Naive thymus-derived CD4-positive, alpha-beta T cell (primary cell): ENCODE measurements at regions not wholly inside any gene's neighbourhood (a gene's known extent, or its start where the extent isn't known, plus 50 kb on each side); places are given as distances from the start of the nearest gene placed in this dataset.
A peak's percentile ranks its signal among the peaks of the same experiment; 100 is the strongest.
"Not testable (repeated sequence)": the region's sequence is repeated elsewhere in the genome, so short reads cannot be mapped to it uniquely, and the experiment has no call there.

Source experiments
- ATAC-seq: fragments of 150-1000 bp; cut with Tn5 transposase; 2 replicates; pipeline ENCODE4 v1.10.0; 2021; ENCODE audit warnings: mild to moderate bottlenecking, moderate library complexity
- CTCF ChIA-PET: fragments of 350-600 bp; sonication (Branson Sonifier 250); formaldehyde crosslinking; loops from one replicate; lab custom pipeline; 2021; ENCODE audit warnings: antibody characterized with exemption; lab: Charles Lee
- POLR2A ChIA-PET: fragments of 350-600 bp; sonication (Branson Sonifier 250); formaldehyde crosslinking; loops from one replicate; lab custom pipeline; 2021; ENCODE audit warnings: antibody characterized with exemption, inconsistent platforms; lab: Charles Lee
- DNase-seq, 9 donors: peaks; one replicate each; pipeline versions ENCODE4 v3.0.0 to v3.0.0-alpha.2; 2020 to 2022; ENCODE audit warnings: mixed read lengths in 1 of 9
- H3K27ac ChIP-seq: one replicate; pipeline ENCODE4 v1.7.0; 2013; ENCODE audit warnings: mild to moderate bottlenecking, low read depth, low read length, moderate library complexity
- H3K27me3 ChIP-seq, 2 donors: one replicate each; pipeline ENCODE4 v1.7.0; 2013; ENCODE audit warnings: low read length in 2 of 2, mild to moderate bottlenecking in 2 of 2, moderate library complexity in 2 of 2; ENCODE audit not compliant: control insufficient read depth in 2 of 2, insufficient read depth in 2 of 2
- H3K36me3 ChIP-seq, 3 experiments: 1 replicate in 2 of 3; 2 replicates in 1 of 3; pipeline ENCODE4 v1.7.0; 2013; ENCODE audit warnings: low read length in 3 of 3, mild to moderate bottlenecking in 3 of 3, moderate library complexity in 1 of 3; ENCODE audit not compliant: insufficient read depth in 3 of 3, control insufficient read depth in 2 of 3
- H3K4me1 ChIP-seq, 2 donors: one replicate each; pipeline ENCODE4 v1.7.0; 2013; ENCODE audit warnings: low read length in 2 of 2, mild to moderate bottlenecking in 2 of 2, moderate library complexity in 1 of 2; ENCODE audit not compliant: control insufficient read depth in 2 of 2, insufficient read depth in 2 of 2
- H3K4me3 ChIP-seq: 2 replicates; pipeline ENCODE4 v1.7.0; 2013; ENCODE audit warnings: mild to moderate bottlenecking, low read length
- H3K9me3 ChIP-seq, 3 experiments: 1 replicate in 2 of 3; 2 replicates in 1 of 3; pipeline ENCODE4 v1.7.0; 2013; ENCODE audit warnings: low read length in 3 of 3; ENCODE audit not compliant: control insufficient read depth in 2 of 3
- H3K27ac Mint-ChIP-seq, 9 donors: one replicate each; pipeline ENCODE4 v1.8.0; 2020 to 2022; ENCODE audit warnings: mixed read lengths in 9 of 9, mild to moderate bottlenecking in 8 of 9, moderate library complexity in 5 of 9, inconsistent platforms in 2 of 9
- H3K27me3 Mint-ChIP-seq, 5 donors: one replicate each; pipeline ENCODE4 v1.8.0; 2021 to 2022; ENCODE audit warnings: mixed read lengths in 5 of 5, mild to moderate bottlenecking in 1 of 5
- H3K36me3 Mint-ChIP-seq, 5 donors: one replicate each; pipeline ENCODE4 v1.8.0; 2020 to 2022; ENCODE audit warnings: mixed read lengths in 5 of 5, mild to moderate bottlenecking in 3 of 5, inconsistent platforms in 1 of 5
- H3K4me1 Mint-ChIP-seq, 7 donors: one replicate each; pipeline ENCODE4 v1.8.0; 2020 to 2022; ENCODE audit warnings: mixed read lengths in 7 of 7, mild to moderate bottlenecking in 3 of 7, inconsistent platforms in 1 of 7
- H3K4me3 Mint-ChIP-seq, 10 donors: one replicate each; pipeline ENCODE4 v1.8.0; 2020 to 2022; ENCODE audit warnings: mild to moderate bottlenecking in 10 of 10, mixed read lengths in 10 of 10, moderate library complexity in 6 of 10, inconsistent platforms in 2 of 10
- H3K9me3 Mint-ChIP-seq, 11 donors: one replicate each; pipeline ENCODE4 v1.8.0; 2020 to 2022; ENCODE audit warnings: mixed read lengths in 11 of 11, mild to moderate bottlenecking in 4 of 11, inconsistent platforms in 1 of 11, moderate library complexity in 1 of 11
- intact Hi-C, 2 donors: fragments of 100-400 bp; cut with micrococcal nuclease; formaldehyde crosslinking; loops; one replicate each; pipeline ENCODE4 v1.15.1; 2023

- CTCF ChIA-PET, H3K36me3 ChIP-seq, H3K9me3 Mint-ChIP-seq, H3K4me3 ChIP-seq, H3K27me3 ChIP-seq, H3K27ac ChIP-seq, POLR2A ChIA-PET, H3K27ac Mint-ChIP-seq, H3K4me1 ChIP-seq, H3K9me3 ChIP-seq, H3K36me3 Mint-ChIP-seq: not testable (repeated sequence)
- peak in 4 of 9 donors; percentile 25 to 44 (median 36) for DNase-seq
- peak overlapping the region in 1 of 10 donors; percentile 99 for H3K4me3 Mint-ChIP-seq
- peaks cover 18 to 39% (median 29%) of the 10 kb centered on the region in 7 donors for H3K4me1 Mint-ChIP-seq
- peak; percentile 51 for ATAC-seq
- peaks cover 0 to 61% (median 8%) of the 10 kb centered on the region in 5 donors for H3K27me3 Mint-ChIP-seq
- intact Hi-C loops = loop anchor here in 1 of 2 donors (5.0 kb wide), 1 partner anchor 113 kb away; the partner anchor contains the start of gene CRLF3
Observed at GRCh38 chr17:30709096-30709495, 115.4 kb downstream of the CRLF3 start.

GRCh38 chr17:30708241-30709078, 116.0 kb downstream of the CRLF3 start:
- CTCF ChIA-PET, H3K9me3 ChIP-seq, H3K27me3 ChIP-seq, H3K36me3 ChIP-seq, POLR2A ChIA-PET, H3K36me3 Mint-ChIP-seq, H3K9me3 Mint-ChIP-seq, H3K4me1 ChIP-seq: not testable (repeated sequence)
- Mint-ChIP-seq H3K4me3 (peak overlapping the region; percentile 94 to 99 (median 95)), H3K4me1 (peaks cover 18 to 39% (median 29%) of the 10 kb centered on the region in 7 donors), H3K27ac (peak overlapping the region; percentile 81 to 91 (median 85)), H3K27me3 (peaks cover 0 to 67% (median 9%) of the 10 kb centered on the region in 5 donors)
- H3K4me3 ChIP-seq = peak overlapping the region; percentile 81
- peak; percentile 86 for ATAC-seq
- DNase-seq = peak; percentile 54 to 76 (median 68)
- intact Hi-C loops = loop anchor here in 1 of 2 donors (5.0 kb wide), 1 partner anchor 114 kb away; the partner anchor contains the start of gene CRLF3
- peak overlapping the region; percentile 54 for H3K27ac ChIP-seq

- Mint-ChIP-seq H3K27me3 (peaks cover 0 to 67% (median 9%) of the 10 kb centered on the region in 5 donors), H3K4me3 (peak overlapping the region; percentile 94 to 99 (median 95)), H3K4me1 (peaks cover 18 to 39% (median 29%) of the 10 kb centered on the region in 7 donors), H3K27ac (peak overlapping the region; percentile 68 to 91 (median 84))
- peak overlapping the region; percentile 54 for H3K27ac ChIP-seq
- intact Hi-C loops = loop anchor here in 1 of 2 donors (5.0 kb wide), 1 partner anchor 115 kb away; the partner anchor contains the start of gene CRLF3
- peak overlapping the region; percentile 81 for H3K4me3 ChIP-seq
- H3K9me3 Mint-ChIP-seq, H3K9me3 ChIP-seq, CTCF ChIA-PET, H3K4me1 ChIP-seq, H3K36me3 Mint-ChIP-seq, H3K27me3 ChIP-seq, POLR2A ChIA-PET, H3K36me3 ChIP-seq, ATAC-seq: not testable (repeated sequence)
- DNase-seq = peak in 6 of 9 donors; percentile 37 to 65 (median 58)
Observed at GRCh38 chr17:30707724-30708240, 116.7 kb downstream of the CRLF3 start.

- DNase-seq, POLR2A ChIA-PET, H3K4me3 ChIP-seq, H3K4me1 ChIP-seq, ATAC-seq, H3K9me3 Mint-ChIP-seq, H3K27me3 ChIP-seq, H3K9me3 ChIP-seq, H3K36me3 ChIP-seq, H3K27ac ChIP-seq, CTCF ChIA-PET, H3K36me3 Mint-ChIP-seq: not testable (repeated sequence)
- intact Hi-C loops = loop anchor here in 1 of 2 donors (5.0 kb wide), 1 partner anchor 116 kb away; the partner anchor contains the start of gene CRLF3
- Mint-ChIP-seq H3K27me3 (peaks cover 0 to 66% (median 9%) of the 10 kb centered on the region in 5 donors), H3K27ac (peak overlapping the region in 1 of 9 donors; percentile 14), H3K4me1 (peaks cover 18 to 39% (median 29%) of the 10 kb centered on the region in 7 donors), H3K4me3 (peak overlapping the region; percentile 12 to 99 (median 95))
Observed at GRCh38 chr17:30706461-30707335, 117.8 kb downstream of the CRLF3 start.

- peak overlapping the region; percentile 20 to 99 (median 50) for H3K4me3 Mint-ChIP-seq
- H3K9me3 Mint-ChIP-seq, H3K27me3 ChIP-seq, H3K36me3 Mint-ChIP-seq, H3K27ac Mint-ChIP-seq, ATAC-seq, H3K4me1 ChIP-seq, H3K4me3 ChIP-seq, DNase-seq, H3K9me3 ChIP-seq, H3K27ac ChIP-seq, CTCF ChIA-PET, H3K36me3 ChIP-seq, POLR2A ChIA-PET: not testable (repeated sequence)
- H3K4me1 Mint-ChIP-seq = peaks cover 18 to 33% (median 28%) of the 10 kb centered on the region in 7 donors
- intact Hi-C loops = loop anchor here in 1 of 2 donors (5.0 kb wide), 1 partner anchor 116 kb away; the partner anchor contains the start of gene CRLF3
- H3K27me3 Mint-ChIP-seq = peaks cover 0 to 66% (median 12%) of the 10 kb centered on the region in 5 donors
Observed at GRCh38 chr17:30706004-30706403, 118.5 kb downstream of the CRLF3 start.

- H3K4me1 Mint-ChIP-seq = peaks cover 5 to 15% (median 10%) of the 10 kb centered on the region in 7 donors
- H3K9me3 Mint-ChIP-seq = no peaks in the 10 kb centered on the region
- H3K4me3 ChIP-seq = no peak overlapping the region
- no peaks in the 10 kb centered on the region for H3K27me3 ChIP-seq
- H3K4me3 Mint-ChIP-seq = no peak overlapping the region
- no peaks in the 10 kb centered on the region for H3K36me3 ChIP-seq
- H3K27ac ChIP-seq = no peak overlapping the region
- no peak overlapping the region for H3K27ac Mint-ChIP-seq
- no peaks in the 10 kb centered on the region for H3K9me3 ChIP-seq
- ATAC-seq = no peak
- H3K36me3 Mint-ChIP-seq = no peaks in the 10 kb centered on the region
- ChIA-PET POLR2A (no interaction called here), CTCF (no interaction called here)
- intact Hi-C loops = no loop called here
- DNase-seq = no peak
- H3K27me3 Mint-ChIP-seq = peaks cover 0 to 55% (median 12%) of the 10 kb centered on the region in 5 donors
- peaks cover 0 to 9% of the 10 kb centered on the region in 2 donors for H3K4me1 ChIP-seq
Observed at GRCh38 chr17:30701498-30701989, 122.9 kb downstream of the CRLF3 start.
